ENCODE measurements at regions not wholly inside any gene's neighbourhood (a gene's known extent, or its start where the extent isn't known, plus 50 kb on each side); places are given as distances from the start of the nearest gene placed in this dataset.

DNA sequence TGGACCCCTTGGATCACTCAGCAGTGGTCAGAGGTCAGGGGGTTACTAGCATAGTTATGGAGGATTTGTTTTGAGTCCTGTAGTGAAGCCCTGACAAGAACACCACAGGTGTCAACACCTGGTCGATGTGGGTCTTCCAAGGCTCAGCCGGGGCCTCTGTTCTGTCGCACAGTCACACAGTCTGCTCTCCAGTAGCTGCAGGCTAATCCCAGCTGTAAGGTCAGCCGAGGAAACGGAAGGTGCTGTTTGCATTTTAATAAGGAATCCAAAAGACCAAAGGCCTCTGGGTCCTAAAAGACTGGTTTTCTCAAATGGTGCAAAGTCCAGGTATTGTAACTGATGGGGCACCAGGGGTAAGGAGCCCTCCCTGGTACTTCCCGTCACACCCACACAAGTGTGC is 71.7 kb downstream of the RPLP1 start:
- Histone ChIP-seq H3K4me3 (no peak overlapping the region), H3K27me3 (no peaks in the 10 kb centered on the region), H3K27ac (peak overlapping the region; percentile 8 to 82 (median 58)), H3K4me1 (peaks cover 0 to 33% (median 16%) of the 10 kb centered on the region in 4 donors), H3K9me3 (no peaks in the 10 kb centered on the region), H3K36me3 (no peaks in the 10 kb centered on the region)
- no peak for DNase-seq (ENCODE audit: low spot score in 2 of 2)
- TF ChIP-seq, protein P1, sequence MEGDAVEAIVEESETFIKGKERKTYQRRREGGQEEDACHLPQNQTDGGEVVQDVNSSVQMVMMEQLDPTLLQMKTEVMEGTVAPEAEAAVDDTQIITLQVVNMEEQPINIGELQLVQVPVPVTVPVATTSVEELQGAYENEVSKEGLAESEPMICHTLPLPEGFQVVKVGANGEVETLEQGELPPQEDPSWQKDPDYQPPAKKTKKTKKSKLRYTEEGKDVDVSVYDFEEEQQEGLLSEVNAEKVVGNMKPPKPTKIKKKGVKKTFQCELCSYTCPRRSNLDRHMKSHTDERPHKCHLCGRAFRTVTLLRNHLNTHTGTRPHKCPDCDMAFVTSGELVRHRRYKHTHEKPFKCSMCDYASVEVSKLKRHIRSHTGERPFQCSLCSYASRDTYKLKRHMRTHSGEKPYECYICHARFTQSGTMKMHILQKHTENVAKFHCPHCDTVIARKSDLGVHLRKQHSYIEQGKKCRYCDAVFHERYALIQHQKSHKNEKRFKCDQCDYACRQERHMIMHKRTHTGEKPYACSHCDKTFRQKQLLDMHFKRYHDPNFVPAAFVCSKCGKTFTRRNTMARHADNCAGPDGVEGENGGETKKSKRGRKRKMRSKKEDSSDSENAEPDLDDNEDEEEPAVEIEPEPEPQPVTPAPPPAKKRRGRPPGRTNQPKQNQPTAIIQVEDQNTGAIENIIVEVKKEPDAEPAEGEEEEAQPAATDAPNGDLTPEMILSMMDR (IDR thresholded peaks at IDR 0.05): no peak
- no peak for TF ChIP-seq EP300 (IDR thresholded peaks at IDR 0.05)
- TF ChIP-seq POLR2A (IDR thresholded peaks at IDR 0.05): no peak
- 34 to 61% methylated on average over 6 of the region's 6 CpGs for WGBS, 2 donors

DNA sequence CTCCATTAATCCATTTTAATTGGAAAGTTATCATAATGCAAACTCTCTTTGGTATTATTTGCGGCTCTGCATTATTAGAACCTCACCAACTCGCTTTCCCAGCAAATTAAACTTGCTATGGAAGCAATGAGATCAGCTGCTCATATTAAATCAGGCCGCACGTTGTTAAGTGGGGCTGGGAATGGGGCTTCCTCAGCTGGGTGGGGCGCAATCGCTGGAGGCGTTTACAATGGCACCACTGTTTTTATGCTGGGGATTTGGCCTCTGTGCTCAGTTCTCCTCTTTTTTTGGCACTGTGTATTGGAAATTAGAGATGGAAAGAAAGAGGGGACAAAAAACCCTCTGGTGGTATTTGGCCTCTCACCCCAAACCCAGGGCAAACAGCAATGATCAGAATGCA is 72.2 kb downstream of the RPLP1 start:
- H3K27me3 ChIP-seq: no peaks in the 10 kb centered on the region
- H3K36me3 ChIP-seq: no peaks in the 10 kb centered on the region
- TF ChIP-seq EP300 (IDR thresholded peaks at IDR 0.05) (peak in 1 of 2 donors; percentile 48), POLR2A (IDR thresholded peaks at IDR 0.05) (no peak)
- TF ChIP-seq, protein P1 (IDR thresholded peaks at IDR 0.05): no peak
- peaks cover 0 to 33% (median 16%) of the 10 kb centered on the region in 4 donors for H3K4me1 ChIP-seq
- H3K4me3 ChIP-seq: no peak overlapping the region
- peak overlapping the region; percentile 8 to 82 (median 66) for H3K27ac ChIP-seq
- no peak for DNase-seq (ENCODE audit: low spot score in 2 of 2)
- H3K9me3 ChIP-seq: no peaks in the 10 kb centered on the region
- WGBS, 2 donors: 30 to 34% methylated on average over 7 of the region's 7 CpGs

DNA sequence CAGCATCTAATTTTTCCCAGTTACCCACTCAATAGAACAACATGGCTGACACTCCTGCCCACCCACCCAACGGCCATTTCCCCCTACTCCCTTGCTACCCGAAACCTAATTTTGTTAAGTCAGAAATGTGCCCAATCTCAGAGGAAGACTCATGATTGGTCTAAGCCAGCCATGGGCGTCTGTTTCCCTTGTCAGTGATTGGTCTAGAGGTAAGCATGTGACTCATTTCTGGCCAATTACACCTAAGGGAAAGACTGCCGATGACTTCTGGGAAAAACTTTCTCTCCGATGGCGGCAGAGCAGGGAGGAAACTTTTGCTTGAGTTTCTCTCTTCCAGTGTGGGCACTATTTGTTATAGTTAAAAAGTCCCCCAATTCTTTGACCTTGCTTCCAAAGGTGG is 72.9 kb downstream of the RPLP1 start:
- no peak overlapping the region for H3K4me3 ChIP-seq
- peaks cover 0 to 37% (median 19%) of the 10 kb centered on the region in 4 donors for H3K4me1 ChIP-seq
- H3K36me3 ChIP-seq: no peaks in the 10 kb centered on the region
- 84 to 85% methylated on average over 6 of the region's 6 CpGs for WGBS, 2 donors
- H3K27ac ChIP-seq: peak overlapping the region in 3 of 4 donors; percentile 52 to 82 (median 79)
- DNase-seq (ENCODE audit: low spot score in 2 of 2): no peak
- TF ChIP-seq, protein P1 (IDR thresholded peaks at IDR 0.05): no peak
- no peak for TF ChIP-seq EP300 (IDR thresholded peaks at IDR 0.05)
- no peak for TF ChIP-seq POLR2A (IDR thresholded peaks at IDR 0.05)
- H3K9me3 ChIP-seq: no peaks in the 10 kb centered on the region
- H3K27me3 ChIP-seq: no peaks in the 10 kb centered on the region

DNA sequence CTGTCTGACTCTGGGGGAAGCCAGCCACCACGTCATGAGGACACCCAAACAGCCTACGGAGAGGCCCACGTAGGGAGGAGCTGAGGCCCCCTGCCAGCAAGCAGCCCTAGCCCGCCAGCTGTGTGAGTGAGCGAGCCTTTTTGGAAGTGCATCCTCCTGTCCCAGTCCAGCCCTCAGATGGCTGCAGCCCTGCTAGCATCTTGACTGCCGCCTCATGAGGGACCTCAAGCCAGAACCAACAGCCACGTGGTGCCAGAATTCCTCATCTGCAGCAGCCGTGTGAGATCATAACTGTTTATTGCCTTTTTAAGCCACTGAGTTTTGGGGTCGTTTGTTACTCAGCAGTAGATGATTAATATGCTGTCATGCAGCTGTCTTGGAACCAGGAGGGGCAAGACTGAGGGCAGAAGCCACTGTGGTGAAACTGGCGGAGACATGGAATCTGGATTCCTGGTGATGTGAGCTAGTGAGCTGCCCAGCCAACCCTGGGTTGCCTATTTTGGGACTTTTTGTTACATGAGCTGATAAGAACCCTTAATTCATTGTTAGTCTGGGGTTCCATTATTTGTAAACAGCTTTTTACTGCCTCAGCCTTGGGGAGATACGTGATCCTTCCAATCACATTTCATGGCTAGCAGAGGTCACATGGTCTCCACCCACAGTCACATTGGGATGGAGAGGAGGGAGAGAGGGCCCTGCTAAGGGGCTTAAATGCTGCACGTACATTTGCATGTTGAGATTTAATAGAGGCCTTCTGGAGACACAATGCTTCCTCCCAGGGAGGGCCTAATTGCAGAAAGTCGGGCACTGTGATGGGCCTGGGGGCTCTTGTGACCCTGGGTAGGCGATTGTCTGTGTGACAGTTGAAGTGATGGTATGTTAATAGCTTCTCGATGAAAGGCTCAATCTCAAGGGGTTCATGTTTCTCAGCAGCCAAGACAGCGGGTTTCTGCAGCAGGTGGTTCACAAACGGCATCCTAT is 73.8 kb downstream of the RPLP1 start:
- no peaks in the 10 kb centered on the region for H3K36me3 ChIP-seq
- H3K27ac ChIP-seq: peak overlapping the region in 2 of 4 donors; percentile 79 to 82
- H3K4me1 ChIP-seq: peaks cover 0 to 45% (median 25%) of the 10 kb centered on the region in 4 donors
- H3K27me3 ChIP-seq: no peaks in the 10 kb centered on the region
- H3K4me3 ChIP-seq: no peak overlapping the region
- 48 to 53% methylated on average over 13 to 15 of the region's 17 CpGs for WGBS, 2 donors
- TF ChIP-seq, protein P1 (IDR thresholded peaks at IDR 0.05): no peak
- TF ChIP-seq EP300 (IDR thresholded peaks at IDR 0.05) (no peak), POLR2A (IDR thresholded peaks at IDR 0.05) (no peak)
- no peaks in the 10 kb centered on the region for H3K9me3 ChIP-seq
- no peak for DNase-seq (ENCODE audit: low spot score in 2 of 2)

DNA sequence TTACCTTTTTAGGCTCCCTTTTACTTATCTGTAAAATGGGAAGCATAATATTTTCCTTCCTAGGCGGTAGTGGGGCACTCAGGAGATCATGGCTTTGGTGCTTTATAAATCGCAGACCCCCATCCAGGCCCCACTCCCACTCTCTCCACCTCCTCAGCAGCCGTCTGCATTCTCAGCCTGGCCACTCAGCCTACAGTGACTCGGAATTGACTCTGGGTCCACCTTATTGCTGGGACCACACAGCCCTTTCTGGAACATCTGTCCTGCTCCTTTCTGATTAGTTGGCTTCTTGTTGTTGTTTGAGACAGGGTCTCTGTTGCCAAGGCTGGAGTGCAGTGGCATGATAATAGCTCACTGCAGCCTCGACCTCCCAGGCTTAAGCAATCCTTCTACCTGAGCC is 76.5 kb downstream of the RPLP1 start:
- no peak for DNase-seq (ENCODE audit: low spot score in 2 of 2)
- H3K9me3 ChIP-seq: no peaks in the 10 kb centered on the region
- H3K4me3 ChIP-seq: no peak overlapping the region
- peaks cover 0 to 52% (median 24%) of the 10 kb centered on the region in 4 donors for H3K4me1 ChIP-seq
- H3K36me3 ChIP-seq: no peaks in the 10 kb centered on the region
- TF ChIP-seq POLR2A (IDR thresholded peaks at IDR 0.05): no peak
- no peak for TF ChIP-seq EP300 (IDR thresholded peaks at IDR 0.05)
- TF ChIP-seq, protein P1 (IDR thresholded peaks at IDR 0.05): no peak
- H3K27ac ChIP-seq: peak overlapping the region in 1 of 4 donors; percentile 26
- no peaks in the 10 kb centered on the region for H3K27me3 ChIP-seq
- 83 to 84% methylated on average over 5 of the region's 5 CpGs for WGBS, 2 donors

All from tibial nerve (tissue), 4 donors.